DMS114 treated with DMSO at 0.1 percent for 48 hours (cell line): ENCODE measurements at regions not wholly inside any gene's neighbourhood (a gene's known extent, or its start where the extent isn't known, plus 50 kb on each side); places are given as distances from the start of the nearest gene placed in this dataset.
"Not testable (repeated sequence)": the region's sequence is repeated elsewhere in the genome, so short reads cannot be mapped to it uniquely, and the experiment has no call there.

Experiments
- DNase-seq: peaks from one replicate; lab custom pipeline; 2025; ENCODE audit not compliant: unreplicated experiment; lab: John Stamatoyannopoulos, UW

DNA sequence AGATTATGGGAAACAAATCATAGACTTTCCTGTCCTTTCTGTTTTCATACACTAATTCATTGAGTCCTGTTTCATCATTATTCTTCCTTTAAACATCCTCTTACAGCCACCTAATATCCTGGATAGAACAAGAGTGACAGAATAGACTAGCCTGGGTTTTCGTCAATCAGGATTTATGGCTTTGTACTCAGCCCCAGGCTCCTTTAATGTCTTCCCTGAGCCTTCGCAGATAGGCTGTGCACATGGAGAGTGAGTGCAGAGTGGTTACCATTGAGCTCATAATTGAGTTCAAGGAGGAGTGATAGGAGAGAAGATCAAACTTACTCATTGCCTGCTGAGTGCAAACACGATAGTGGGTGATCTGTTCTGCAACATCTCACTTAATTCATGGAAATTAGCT is 304.9 kb downstream of the TDRD3 start:
- no peak for DNase-seq

DNA sequence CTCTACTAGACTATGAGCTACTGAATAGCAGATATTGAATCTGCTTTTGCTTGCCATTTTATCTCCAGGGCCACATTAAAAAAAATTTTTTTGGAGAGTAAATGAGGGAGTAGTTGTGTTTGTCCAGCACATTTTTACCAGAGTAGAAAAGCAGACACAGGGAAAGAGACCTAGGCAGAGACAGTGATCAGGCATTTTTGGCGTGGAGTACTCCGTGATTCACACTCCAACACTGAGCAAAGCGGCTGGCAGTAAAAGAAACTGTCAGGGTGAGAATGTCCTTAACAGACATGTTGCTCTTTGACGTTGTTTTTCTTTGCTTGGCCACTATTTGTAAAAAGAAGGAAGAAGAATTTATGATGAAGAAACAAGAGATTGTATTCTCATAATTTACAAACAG is 304.0 kb downstream of the TDRD3 start:
- no peak for DNase-seq

DNA sequence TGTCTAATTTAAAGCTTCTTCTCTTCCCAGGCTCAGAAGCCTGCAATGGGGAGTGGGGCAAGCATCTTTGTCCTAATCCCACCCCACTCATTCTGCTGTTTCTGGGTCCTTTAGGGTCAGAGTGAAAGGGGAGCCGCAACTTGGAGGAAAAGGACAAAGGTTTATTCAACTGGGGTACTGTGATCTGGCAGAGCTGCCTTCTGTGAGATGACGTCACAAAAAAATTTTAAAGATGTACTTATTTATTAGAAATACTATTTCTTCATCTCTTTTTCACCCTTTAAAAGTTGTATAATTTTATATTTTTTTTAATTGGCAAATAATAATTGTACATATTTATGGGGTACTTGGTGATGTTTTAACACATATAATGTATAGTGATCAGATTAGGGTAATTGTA is 302.6 kb downstream of the TDRD3 start:
- DNase-seq = no peak

DNA sequence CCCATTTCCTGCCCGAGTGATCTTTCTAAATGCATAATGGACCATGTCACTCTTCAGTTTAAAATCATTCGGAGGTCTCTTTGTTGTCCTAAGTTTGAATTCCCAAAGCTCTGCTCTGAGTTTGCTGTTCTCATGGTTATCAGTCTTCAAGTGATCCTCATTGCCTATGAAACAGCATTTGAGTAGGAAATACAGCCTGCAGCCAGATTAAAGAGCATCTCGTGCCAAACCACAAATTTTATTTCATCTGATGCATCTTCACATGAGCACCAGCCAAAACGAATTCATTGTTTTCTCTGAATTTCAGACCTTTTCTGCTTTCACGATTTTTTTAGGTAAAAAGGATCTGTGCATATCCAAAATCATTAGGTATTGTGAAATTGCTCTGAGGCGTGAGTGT is 299.6 kb downstream of the TDRD3 start:
- no peak for DNase-seq

DNA sequence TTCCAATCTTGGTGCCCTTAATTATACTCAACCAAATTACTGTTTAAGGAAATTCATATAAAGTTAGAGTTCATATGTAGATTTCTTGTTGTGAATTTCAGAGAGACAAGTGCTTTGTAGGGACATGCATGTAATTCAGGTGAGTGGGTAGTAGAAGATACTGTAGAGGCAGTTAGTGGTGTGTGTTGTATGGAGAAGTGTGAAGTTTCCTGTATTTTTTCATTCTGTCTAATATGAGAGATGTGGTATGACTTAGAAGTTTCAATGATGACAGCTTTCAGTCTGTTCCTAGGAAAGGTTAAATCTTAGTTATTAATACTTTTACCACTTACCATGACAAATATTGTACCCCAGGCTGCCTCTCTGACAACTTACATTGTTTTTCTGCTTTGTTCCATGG is 294.2 kb downstream of the TDRD3 start:
- DNase-seq = no peak

DNA sequence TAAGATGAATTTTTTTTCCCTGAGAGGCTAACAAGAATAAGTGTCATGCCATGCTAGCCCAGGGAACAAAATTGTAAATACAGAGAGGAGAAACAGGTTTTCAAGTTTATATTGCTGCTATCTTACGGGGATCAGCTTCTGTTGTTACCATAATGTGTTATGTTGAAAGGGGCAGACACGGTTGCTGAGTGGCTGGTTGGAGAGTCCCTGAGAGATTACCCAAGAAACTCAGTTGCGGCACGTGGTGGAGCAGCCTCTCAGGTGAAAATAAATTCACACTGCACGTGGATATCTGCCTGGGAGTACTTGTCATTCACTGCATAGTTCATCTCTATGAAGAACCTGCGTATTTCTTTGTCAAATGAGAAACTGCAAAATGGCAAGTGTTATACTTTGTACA is 293.6 kb downstream of the TDRD3 start:
- no peak for DNase-seq

DNA sequence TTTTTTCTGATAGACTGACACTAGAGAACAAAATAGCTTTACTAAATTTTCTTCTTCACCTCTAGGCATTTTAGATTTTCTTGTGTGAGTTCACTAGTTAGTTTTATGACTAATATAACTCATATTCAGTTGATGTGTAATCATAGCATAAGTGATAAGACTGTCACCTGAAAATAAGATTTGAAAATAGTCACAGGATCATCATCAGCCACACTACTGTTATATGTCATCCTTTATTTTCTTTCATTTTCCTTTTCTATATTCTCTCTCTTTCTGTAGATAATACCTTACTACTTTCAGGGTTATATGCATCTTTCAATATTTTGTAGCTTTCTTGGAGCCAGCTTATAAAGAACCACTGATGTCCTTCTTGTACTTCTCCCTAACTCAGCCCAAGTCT is 292.6 kb downstream of the TDRD3 start:
- no peak for DNase-seq

DNA sequence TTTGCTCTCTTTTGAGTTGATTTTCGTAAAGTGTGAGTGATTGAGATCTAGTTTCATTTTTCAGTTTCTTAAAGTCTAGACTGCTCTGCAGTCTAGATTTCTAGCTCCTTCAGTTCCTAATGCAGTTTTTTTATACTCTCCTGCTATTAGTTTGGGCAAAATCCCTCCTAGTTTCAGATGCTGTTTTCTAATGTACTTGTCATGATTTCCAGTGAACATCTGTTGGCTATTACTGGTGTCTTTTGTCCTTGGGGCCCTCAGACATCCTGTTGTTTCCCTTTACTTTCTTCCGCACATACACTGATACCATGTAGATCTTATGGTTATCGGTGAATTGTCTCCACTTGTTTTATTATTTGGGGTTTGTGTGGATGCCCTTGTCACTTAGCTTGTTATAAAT is 292.1 kb downstream of the TDRD3 start:
- DNase-seq = no peak

DNA sequence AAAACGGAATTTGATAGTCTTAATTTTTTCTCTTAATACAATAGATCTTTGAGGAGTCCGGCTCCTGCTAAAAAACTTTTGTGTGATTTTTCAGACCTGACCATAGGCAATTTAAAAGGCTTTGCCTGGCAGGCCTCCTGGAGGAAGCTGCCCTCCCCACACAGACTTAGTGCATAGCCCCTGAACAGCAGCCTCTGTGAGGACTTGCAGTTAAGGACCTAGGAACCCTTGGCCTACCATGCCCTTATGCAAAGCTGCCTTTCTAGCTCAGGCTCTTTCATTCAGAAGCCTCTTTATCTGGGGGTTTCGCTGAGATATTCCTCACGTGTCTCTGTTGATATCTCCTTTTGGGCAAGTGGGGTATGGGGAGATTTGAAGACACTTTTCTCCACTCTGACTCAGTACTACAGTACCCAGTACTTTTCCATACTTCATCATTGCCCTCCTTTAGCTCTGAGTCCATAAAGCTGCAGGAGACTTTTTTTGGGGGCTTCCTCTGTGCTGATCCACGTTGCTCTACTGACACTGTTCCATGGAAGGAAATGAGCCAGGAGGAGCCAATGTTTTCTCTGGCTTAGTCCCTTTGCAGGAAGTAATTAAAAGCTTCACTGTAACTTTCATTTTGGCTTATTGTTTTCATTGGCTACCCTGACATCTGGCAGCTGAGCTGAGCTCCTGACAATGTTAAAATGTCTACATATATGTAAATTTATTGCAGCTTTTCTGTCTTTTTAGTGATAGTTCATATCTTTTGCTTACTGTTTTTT is 283.1 kb downstream of the TDRD3 start:
- no peak for DNase-seq

DNA sequence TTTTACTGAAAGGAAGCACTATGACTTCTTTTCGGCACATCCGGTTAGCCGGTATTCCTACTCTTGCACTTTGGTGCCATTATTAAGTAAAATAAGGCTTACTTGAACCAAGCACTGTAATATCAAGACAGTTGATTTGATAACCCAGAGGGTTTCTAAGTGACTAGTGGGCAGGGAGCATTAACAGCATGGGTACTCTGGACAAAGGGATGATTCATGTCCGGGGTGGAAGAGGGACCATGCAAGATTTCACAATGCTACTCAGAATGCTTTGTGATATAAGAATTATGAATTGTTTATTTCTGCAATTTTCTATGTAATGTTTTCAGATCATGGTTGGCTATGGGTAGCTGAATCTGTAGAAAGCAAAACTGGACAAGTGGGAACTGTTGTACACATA is 282.1 kb downstream of the TDRD3 start:
- no peak for DNase-seq

DNA sequence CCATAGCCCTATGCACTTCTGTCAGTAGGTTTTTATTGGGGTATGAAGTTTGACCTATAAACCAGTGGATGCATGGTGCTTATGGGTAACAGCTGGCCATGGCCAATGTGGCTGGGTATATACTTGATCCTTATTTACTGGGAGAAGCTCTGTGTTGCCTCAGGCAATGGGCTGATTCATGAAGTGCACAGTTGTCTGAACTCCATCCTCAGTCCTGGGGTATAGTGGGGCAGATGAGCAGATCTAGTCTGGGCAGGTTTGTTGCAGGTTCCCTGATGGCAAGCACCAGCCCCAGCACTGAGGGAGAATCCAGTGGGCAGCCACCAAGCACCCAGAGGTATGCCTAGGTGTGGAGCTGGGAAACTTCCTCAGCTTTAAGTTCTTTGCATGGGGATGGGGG is 274.4 kb downstream of the TDRD3 start:
- no peak for DNase-seq

DNA sequence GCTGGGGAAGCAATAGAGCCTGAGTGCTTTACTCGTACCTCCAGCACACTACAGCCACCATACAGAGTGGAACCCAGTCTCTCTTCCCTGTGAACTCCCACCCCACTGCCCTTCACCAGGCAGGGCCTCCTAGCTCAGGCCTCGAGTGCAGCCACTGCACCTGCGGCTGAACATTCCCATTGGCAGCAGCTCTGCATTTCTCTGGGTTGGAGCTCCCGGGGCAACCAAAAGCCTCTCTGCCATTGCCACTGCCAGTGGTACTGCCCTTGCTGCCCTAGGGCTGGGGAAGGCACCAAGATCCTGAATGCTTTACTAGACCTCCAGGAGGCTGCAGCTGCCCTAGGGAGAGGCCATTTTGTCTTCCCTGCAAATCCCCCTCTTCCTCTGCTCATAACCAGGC is 266.8 kb downstream of the TDRD3 start:
- DNase-seq = no peak

DNA sequence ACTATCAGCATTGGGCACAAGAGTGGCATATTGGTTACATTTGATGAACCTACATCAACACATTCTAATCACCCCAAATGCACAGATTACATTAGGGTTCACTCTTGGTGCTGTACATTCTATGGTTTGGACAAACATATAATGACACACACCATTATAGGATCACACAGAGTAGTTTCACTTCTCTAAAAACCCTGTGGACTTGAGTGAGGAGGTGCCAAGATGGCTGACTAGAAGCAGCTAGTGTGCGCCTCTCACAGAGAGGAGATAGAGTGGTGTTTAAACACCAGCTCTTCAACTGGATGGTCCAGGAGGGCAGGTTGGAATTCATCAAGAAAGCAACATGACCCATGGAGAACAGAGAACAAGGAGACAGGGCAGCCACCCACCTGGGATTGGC is 265.6 kb downstream of the TDRD3 start:
- no peak for DNase-seq

DNA sequence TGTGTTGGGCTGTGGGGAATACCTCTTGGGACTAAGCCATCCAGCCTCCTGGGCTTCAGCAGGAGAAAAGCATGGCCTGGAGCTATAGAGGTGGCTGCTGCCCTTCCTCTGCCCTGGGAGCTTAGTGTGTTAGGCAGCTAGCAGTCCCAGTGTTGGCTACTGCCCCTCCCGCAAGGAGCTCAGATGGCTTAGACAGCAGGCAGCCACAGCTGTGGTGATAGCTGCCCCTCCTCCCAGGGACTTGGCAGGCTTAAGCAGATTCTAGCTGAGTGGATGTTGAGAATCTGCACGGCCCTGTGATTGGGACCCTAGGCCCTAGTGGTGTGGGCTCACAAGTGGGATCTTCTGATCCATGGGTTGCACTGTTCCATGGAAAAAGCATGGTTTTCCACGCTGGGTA is 264.5 kb downstream of the TDRD3 start:
- DNase-seq = no peak

DNA sequence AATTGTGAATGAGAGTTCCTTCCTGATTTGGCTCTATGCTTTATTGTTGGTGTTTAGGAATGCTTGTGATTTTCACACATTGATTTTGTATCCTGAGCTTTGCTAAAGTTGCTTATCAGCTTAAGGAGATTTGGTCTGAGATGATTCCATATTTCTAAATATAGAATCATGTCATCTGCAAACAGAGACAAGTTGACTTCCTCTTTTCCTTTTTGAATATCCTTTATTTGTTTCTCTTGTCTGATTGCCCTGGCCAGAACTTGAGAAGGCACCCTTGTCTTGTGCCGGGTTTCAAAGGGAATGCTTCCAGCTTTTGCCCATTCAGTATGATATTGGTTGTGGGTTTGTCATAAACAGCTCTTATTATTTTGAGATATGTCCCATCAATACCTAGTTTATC is 260.6 kb downstream of the TDRD3 start:
- not testable (repeated sequence) for DNase-seq

DNA sequence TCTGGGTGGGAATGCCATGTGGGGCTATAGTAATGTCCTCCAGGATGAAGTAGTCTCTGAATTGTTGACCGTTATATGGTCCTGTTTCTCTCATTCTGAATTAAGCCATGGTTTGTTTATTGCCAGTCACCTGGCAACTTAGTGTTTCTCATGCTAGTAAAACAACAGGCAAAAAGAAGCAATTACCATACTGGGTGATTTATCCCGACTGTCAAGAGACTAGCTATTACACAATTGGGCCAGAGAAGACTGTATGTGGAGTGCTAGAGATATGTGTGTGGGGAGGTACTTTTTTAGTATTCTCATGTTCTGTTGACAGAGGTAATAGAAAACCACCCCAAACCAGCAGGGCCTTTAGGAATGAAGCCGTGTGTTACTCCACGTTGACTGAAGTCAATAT is 258.2 kb downstream of the TDRD3 start:
- DNase-seq = no peak

DNA sequence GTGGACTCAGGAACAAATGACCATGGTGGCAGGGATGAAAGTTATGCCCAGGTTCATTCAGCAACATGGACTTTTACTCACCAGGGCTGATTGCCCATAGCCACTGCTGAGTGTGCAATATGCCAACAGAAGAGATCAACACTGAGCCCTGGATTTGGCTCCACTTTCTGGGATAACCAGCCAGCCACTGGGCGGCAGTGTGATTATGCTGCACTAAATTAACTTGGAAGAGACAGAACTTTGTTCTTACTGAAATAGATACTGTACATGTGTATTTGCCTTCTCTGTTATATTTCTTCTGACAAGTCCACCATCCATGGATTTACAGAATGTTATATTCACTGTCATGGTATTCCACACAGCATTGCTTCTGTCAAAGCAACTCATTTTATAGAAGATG is 257.4 kb downstream of the TDRD3 start:
- no peak for DNase-seq

DNA sequence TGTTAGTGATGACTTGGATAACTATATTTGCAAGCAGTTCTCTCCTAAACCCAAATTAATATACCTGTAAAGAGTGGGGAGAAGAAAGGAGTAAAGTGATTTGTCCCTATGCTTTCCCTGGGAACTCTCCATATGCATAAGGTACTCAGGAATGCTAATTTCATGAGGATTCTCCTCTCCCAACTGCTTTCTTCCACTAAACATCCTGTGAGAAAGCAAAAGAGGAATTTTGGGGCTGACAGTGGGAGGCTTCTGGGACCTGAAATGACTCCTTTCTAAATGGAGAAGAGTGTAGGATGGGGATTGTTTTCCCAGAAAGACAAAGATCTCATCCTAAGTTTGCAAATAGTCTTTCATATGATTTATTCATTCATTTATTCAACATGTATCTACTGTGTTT is 250.5 kb downstream of the TDRD3 start:
- no peak for DNase-seq

DNA sequence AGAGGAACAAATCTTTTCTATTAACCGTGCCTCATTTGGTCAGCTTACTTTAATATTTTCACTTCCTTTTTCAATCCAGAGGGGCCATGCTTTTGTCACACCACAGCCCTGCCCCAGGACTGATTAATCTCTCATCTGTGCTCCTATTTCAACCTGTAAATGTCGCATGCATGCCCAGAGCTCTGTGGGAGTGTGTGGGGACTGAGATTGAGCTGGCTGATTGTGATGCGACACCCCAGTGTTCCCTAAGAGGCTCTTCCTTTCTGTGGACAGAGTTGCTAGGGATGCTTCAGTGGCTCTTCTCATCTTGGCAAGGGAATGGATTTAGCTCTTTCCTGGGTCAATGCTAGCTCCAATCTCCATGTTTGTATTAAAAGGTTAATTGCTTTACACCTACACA is 249.6 kb downstream of the TDRD3 start:
- DNase-seq = no peak

DNA sequence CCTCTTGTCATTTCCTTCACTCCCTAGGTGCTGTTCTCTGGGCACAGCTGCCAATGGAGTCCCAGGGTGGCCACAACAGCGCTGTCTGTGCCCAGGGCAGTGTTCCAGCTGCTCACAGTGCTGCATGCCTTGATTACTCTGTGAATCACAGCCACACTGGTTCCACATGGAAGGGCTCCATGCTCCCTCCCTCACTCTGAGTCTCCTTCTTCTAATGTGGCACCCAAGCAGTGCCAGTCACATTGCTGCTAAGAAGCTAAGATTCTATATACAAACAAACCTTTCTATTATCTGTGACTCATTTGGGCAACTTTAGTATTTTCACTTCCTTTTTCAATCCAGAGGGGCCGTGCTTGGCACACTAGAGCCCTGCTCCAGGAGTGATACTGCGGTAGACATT is 248.7 kb downstream of the TDRD3 start:
- no peak for DNase-seq

DNA sequence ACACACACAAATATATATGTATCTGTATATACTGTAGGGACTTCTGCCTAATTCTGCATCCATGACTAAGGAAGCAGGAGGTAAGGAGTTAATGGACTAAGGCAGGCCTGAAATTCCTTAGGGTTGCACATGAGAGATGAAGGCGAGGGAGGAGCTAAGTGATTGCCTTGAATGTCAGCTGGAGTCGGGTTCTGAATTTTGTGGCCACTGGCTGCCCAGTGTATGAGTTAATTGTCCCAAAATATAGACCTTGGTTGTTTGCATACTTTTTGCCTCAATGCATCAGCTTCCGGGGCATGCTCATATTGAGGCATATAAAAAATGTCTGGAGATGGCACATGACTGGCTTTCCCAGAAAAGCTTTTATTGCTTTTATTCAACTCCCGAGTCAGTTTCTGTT is 245.5 kb downstream of the TDRD3 start:
- no peak for DNase-seq

DNA sequence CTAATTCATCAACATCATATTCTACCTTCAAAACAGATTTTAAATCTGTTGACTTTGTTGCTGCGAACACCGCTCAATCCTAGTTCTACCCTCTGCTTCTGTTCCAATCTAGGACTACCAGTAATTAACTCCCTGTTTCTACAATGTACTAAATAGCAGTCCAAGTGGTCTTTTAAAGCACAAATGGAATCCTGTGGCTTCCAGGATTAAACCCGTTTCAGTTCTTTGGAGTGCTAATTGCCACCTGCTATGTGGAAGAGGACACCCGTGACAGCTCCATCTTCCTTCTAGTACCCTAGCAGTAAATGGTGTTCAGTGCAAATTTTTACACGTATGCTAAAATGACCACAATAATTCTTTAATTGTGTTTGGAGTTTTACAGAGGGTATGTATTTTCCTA is 232.1 kb downstream of the TDRD3 start:
- no peak for DNase-seq

DNA sequence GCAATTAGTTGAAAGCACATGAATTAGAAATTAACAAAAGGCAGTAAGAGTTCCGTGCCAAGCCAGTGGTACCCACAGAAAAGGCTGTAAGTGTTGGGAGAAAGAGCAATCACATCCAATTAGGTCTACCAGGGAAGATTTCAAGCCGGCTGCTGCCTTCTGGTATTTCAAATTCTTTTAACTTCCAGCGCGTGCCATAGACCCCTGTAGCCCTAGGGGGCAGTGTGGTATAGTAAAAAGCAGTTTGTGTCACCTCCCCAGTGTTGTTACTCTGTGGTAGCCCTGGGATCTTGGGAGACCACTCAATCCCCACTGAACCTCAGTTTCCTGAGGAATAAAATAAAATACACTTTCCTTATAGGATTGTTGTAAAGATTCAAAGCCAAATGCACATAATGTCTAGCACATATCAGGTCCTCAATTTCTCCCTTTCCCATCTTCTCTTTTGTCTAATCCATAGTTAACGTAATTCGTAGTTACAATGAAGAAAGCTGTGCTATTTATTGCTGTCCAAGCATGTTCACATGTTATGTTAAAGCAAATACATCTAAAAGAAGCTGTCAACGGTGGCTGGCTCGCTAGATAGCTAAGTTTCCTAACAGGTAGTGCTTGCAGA is 230.2 kb downstream of the TDRD3 start:
- peak; percentile 0 for DNase-seq
